HepG2 (cell line): ENCODE measurements at regions not wholly inside any gene's neighbourhood (a gene's known extent, or its start where the extent isn't known, plus 50 kb on each side); places are given as distances from the start of the nearest gene placed in this dataset.

ENCODE experiments used
- ATAC-seq: fragments of 200-7000 bp; cut with Tn5 transposase; 3 replicates; pipeline ENCODE4 v1.9.1; 2020; ENCODE audit warnings: mild to moderate bottlenecking, moderate library complexity
- BruUV-seq: library from RNA; stranded (reverse); fragments of 400-500 nt; replicated peaks from 2 replicates; lab custom pipeline; 2021; lab: Mats Ljungman, UMichigan
- CTCF ChIA-PET: fragments of 300-600 bp; formaldehyde crosslinking; extraction: SDS; loops from one replicate; lab custom pipeline; 2021; ENCODE audit warnings: low total read pairs, inconsistent platforms, low intra/inter-chr PET ratio; lab: Yijun Ruan, JAX
- POLR2A ChIA-PET: fragments of 350-600 bp; sonication (Branson Sonifier 250); formaldehyde crosslinking; loops from one replicate; lab custom pipeline; 2020; ENCODE audit warnings: antibody characterized with exemption, inconsistent platforms; lab: Yijun Ruan, JAX
- DNase-seq: peaks from one replicate; pipeline ENCODE4 v3.0.0-alpha.2; 2015; ENCODE audit warnings: low spot score
- FAIRE-seq: peaks from 3 replicates; lab custom pipeline; 2011; peaks lifted over from hg19 to GRCh38; lab: Jason Lieb, UNC
- H2AFZ ChIP-seq: one replicate; pipeline ENCODE4 v1.6.1; 2011; ENCODE audit warnings: low read length, inconsistent platforms
- H3K27ac ChIP-seq: fragments of 300-600 bp; 3 replicates; pipeline ENCODE4 v1.8.0; 2011; ENCODE audit warnings: mixed run types, mild to moderate bottlenecking, mixed read lengths, low read length, inconsistent platforms; ENCODE audit not compliant: insufficient read depth; ENCODE audit errors: extremely low read length
- H3K27me3 ChIP-seq, 2 experiments: fragments of 200-600 bp in 1 of 2; 2 replicates in 1 of 2; 3 replicates in 1 of 2; pipeline versions ENCODE4 v1.6.0 to v1.8.0; 2011; ENCODE audit warnings: low read length in 2 of 2, mild to moderate bottlenecking in 2 of 2, moderate library complexity in 2 of 2, inconsistent platforms in 1 of 2; ENCODE audit not compliant: insufficient read depth in 2 of 2, control insufficient read depth in 1 of 2
- H3K36me3 ChIP-seq, 2 experiments: fragments of 200-600 bp in 1 of 2; replicated peaks in 1 of 2; 2 replicates in 1 of 2; 3 replicates in 1 of 2; pipeline versions ENCODE4 v1.5.1 to v1.8.0; 2011; ENCODE audit warnings: low read length in 2 of 2, inconsistent platforms in 1 of 2; ENCODE audit not compliant: insufficient read depth in 2 of 2, control insufficient read depth in 1 of 2
- H3K4me1 ChIP-seq: 2 replicates; pipeline ENCODE4 v1.5.1; 2012; ENCODE audit warnings: low read length, inconsistent platforms; ENCODE audit not compliant: insufficient read depth
- H3K4me2 ChIP-seq: 2 replicates; pipeline ENCODE4 v1.6.0; 2011; ENCODE audit warnings: low read depth, low read length, inconsistent platforms
- H3K4me3 ChIP-seq, 3 experiments: fragments of 200-600 bp in 1 of 3; sonication (generic), shearing (Covaris generic) in 1 of 3; replicated peaks in 1 of 3; 2 replicates each; pipeline ENCODE4 v1.5.1; 2011 to 2016; ENCODE audit warnings: low read length in 3 of 3, inconsistent platforms in 2 of 3, low read depth in 2 of 3, mild to moderate bottlenecking in 2 of 3, control low read depth in 1 of 3, mixed read lengths in 1 of 3; ENCODE audit not compliant: insufficient read depth in 1 of 3
- H3K79me2 ChIP-seq: one replicate; pipeline ENCODE4 v1.6.1; 2011; ENCODE audit warnings: low read length, inconsistent platforms; ENCODE audit not compliant: insufficient read depth
- H3K9ac ChIP-seq: 2 replicates; pipeline ENCODE4 v1.6.0; 2011; ENCODE audit warnings: mild to moderate bottlenecking, low read depth, low read length, inconsistent platforms; ENCODE audit not compliant: insufficient read depth
- H3K9me3 ChIP-seq: 2 replicates; pipeline ENCODE4 v1.5.1; 2012; ENCODE audit warnings: mild to moderate bottlenecking, low read length
- H4K20me1 ChIP-seq: 2 replicates; pipeline ENCODE4 v1.6.0; 2011; ENCODE audit warnings: inconsistent platforms, mild to moderate bottlenecking, low read length, moderate library complexity; ENCODE audit not compliant: insufficient read depth
- ATM ChIP-seq: fragments of 450-650 bp; IDR thresholded peaks from 2 replicates; pipeline ENCODE4 v1.7.1; 2017; ENCODE audit warnings: mild to moderate bottlenecking, borderline replicate concordance
- FOXO4 ChIP-seq: sonication (generic); formaldehyde crosslinking; conservative IDR thresholded peaks from 2 replicates; pipeline ENCODE4 v1.8.1; 2023; ENCODE audit warnings: missing genetic modification reagents
- KLF11 ChIP-seq: IDR thresholded peaks from 2 replicates; pipeline ENCODE4 v1.6.1; 2016; ENCODE audit warnings: missing compliant biosample characterization
- REL ChIP-seq: sonication (generic); formaldehyde crosslinking; conservative IDR thresholded peaks from 2 replicates; pipeline ENCODE4 v1.8.0; 2022; ENCODE audit warnings: mild to moderate bottlenecking, missing genetic modification reagents, moderate library complexity
- SMYD3 ChIP-seq: sonication (generic); formaldehyde crosslinking; IDR thresholded peaks from 2 replicates; pipeline ENCODE4 v1.8.1; 2023; ENCODE audit warnings: mild to moderate bottlenecking, missing genetic modification reagents
- ZSCAN21 ChIP-seq: sonication (generic); formaldehyde crosslinking; IDR thresholded peaks from 2 replicates; pipeline ENCODE4 v1.8.0; 2022; ENCODE audit warnings: mild to moderate bottlenecking, missing genetic modification reagents, moderate library complexity, borderline replicate concordance
- WGBS: methylation state at CpG from one replicate; pipeline ENCODE4 v1.1.6; 2017; ENCODE audit warnings: low lambda C conversion rate; 5-methylcytosine and 5-hydroxymethylcytosine counted together
- in situ Hi-C: cut with HindIII; loops from 2 replicates; pipeline ENCODE4 v1.10.0; 2017; ENCODE audit warnings: low pct_unique_long_range_greater_than_20kb; ENCODE audit not compliant: extremely low pct_ligation_motif_present
- intact Hi-C: fragments of 100-400 bp; cut with micrococcal nuclease; formaldehyde crosslinking; loops from one replicate; pipeline ENCODE4 v1.10.0; 2022; ENCODE audit not compliant: unreplicated experiment
- TF ChIP-seq, protein P1 (sequence below): sonication (generic); formaldehyde crosslinking; IDR thresholded peaks from 2 replicates; pipeline ENCODE4 v1.5.1; 2020; ENCODE audit warnings: missing genetic modification reagents, mild to moderate bottlenecking, borderline replicate concordance

- in situ Hi-C loops, result no loop called here
- no peak for FAIRE-seq
- CTCF ChIA-PET, result no interaction called here
Measured at GRCh38 chr20:12090920-12091319, 173.2 kb downstream of the BTBD3 start.

DNA sequence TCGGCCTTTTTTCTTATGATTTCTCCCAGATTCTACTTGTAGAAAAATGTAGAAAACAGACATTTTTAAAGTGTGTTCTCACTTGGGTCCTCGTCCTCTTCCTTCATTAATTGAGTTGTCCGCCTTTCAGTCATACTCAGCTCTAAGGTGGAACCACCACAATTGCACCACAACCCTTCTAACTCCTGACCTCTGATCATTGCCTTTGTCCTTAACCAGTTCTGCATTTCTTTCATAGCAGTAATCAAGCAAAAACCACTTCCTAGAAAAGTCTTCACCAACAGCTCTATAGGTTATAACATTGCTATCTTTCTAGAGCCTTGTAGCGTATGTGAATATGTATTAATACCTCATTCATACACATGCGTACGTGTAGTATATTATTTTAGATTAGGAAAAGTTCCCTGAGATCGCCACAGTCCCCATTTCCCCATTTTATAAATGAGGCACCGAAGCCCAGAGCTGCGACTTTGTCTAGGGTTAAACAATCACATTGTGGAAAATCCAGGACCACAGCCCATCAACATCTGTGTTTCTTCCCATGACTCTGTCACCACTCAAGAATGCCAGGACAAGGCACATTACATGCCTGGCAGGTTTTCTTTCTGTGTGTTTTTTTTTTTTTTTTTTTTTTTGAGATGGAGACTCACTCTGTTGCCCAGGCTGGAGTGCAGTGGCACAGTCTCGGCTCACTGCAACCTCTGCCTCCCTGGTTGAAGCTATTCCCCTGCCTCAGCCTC is 175.5 kb downstream of the BTBD3 start:
- Histone ChIP-seq H2AFZ (no peak overlapping the region), H3K27ac (no peak overlapping the region), H3K4me3 (no peak overlapping the region), H3K4me2 (no peak overlapping the region), H3K27me3 (no peaks in the 10 kb centered on the region), H3K9ac (no peak overlapping the region), H4K20me1 (no peaks in the 10 kb centered on the region), H3K79me2 (no peaks in the 10 kb centered on the region)
- BruUV-seq, result no TSS peak
- DNase-seq (no peak), FAIRE-seq (no peak), ATAC-seq (no peak)
- WGBS, result 24% methylated on average over 10 of the region's 10 CpGs
- intact Hi-C loops (no loop called here), in situ Hi-C loops (no loop called here)
- POLR2A ChIA-PET, result no interaction called here
- TF ChIP-seq KLF11 (CRISPR knock-in tag) (no peak), SMYD3 (no peak), FOXO4 (CRISPR knock-in tag) (no peak), REL (no peak), ZSCAN21 (no peak)
- TF ChIP-seq, protein P1, sequence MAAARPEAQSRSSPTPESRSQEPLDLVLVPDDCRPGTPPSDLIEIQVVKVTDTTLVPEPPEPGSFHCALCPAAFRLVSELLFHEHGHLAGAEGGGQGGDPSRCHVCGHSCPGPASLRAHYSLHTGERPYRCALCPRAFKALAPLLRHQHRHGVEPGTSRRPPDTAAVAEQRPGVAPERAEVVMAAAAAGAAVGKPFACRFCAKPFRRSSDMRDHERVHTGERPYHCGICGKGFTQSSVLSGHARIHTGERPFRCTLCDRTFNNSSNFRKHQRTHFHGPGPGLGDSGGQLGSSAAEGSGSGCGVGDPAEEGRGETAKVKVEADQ (CRISPR knock-in tag), result no peak
- TF ChIP-seq, all 625 proteins: peak for 0
- Histone ChIP-seq H3K4me1 (no peaks in the 10 kb centered on the region), H3K36me3 (no peaks in the 10 kb centered on the region), H3K9me3 (no peaks in the 10 kb centered on the region)
- CTCF ChIA-PET, result no interaction called here

More at GRCh38 chr20:12090920-12091319, 173.2 kb downstream of the BTBD3 start:
- Histone ChIP-seq H3K4me3 (no peak overlapping the region), H3K9me3 (no peaks in the 10 kb centered on the region), H3K27me3 (no peaks in the 10 kb centered on the region), H4K20me1 (no peaks in the 10 kb centered on the region), H3K79me2 (no peaks in the 10 kb centered on the region), H3K4me2 (no peak overlapping the region), H3K27ac (no peak overlapping the region), H2AFZ (no peak overlapping the region), H3K4me1 (no peaks in the 10 kb centered on the region), H3K9ac (no peak overlapping the region), H3K36me3 (no peaks in the 10 kb centered on the region)
- POLR2A ChIA-PET, result no interaction called here
- intact Hi-C loops, result no loop called here
- BruUV-seq, result no TSS peak
- ATAC-seq (no peak), DNase-seq (no peak)
- 0% methylated on average over 1 of the region's 1 CpG for WGBS
- TF ChIP-seq ATM, result no peak
